ENCODE measurements at regions not wholly inside any gene's neighbourhood (a gene's known extent, or its start where the extent isn't known, plus 50 kb on each side); places are given as distances from the start of the nearest gene placed in this dataset.

DNA sequence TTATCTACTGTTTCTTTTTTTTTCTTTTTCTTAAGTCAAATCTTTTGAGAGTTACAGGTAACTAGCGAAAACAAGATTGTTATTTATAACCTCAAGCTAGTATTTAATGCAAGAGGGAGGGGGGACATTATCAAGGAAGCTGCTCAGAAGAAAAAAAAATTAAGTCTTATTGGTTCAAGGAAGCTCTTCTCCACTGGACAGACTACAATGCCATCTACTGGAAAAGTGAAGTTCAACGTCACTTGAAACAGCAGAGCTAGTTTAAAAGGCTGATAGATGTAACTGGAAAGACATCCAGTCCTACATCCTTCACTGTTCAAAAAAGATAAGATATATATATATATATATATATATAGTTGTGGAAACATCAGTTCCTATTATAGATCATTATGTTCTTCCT is 418.0 kb upstream of the PSMD7 start:
- peak; percentile 52 for DNase-seq

GRCh38 chr16:73877150-73877549 is 419.5 kb upstream of the PSMD7 start:
- no peak for DNase-seq

GRCh38 chr16:73875996-73876690 is 420.5 kb upstream of the PSMD7 start:
- DNase-seq, result no peak

GRCh38 chr16:73874324-73874723 is 422.3 kb upstream of the PSMD7 start:
- no peak for DNase-seq

- DNase-seq, result peak; percentile 2
These were observed 423.0 kb upstream of the PSMD7 start for GRCh38 chr16:73873643-73874042.

- DNase-seq, result no peak
These were observed 423.8 kb upstream of the PSMD7 start for GRCh38 chr16:73872856-73873255.

GRCh38 chr16:73871088-73871733 is 425.4 kb upstream of the PSMD7 start:
- DNase-seq, result no peak

DNA sequence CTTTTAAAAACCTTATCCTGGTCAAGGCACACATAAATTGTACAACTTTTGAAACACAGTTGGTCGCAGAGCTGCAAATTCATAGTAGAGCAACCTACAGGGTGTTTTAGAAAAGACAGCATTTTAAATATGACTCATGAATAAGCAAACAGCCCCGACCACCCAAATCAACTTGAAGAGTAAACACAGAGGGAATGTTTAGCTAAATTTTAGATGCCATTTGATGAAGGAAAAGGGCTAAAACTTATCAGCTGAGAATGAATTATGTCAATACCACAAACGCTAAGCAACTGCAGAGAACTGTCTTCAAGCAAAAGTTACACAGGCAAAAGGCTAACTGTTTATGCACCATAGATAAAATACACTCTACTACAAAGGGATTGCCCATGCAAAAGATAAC is 427.5 kb upstream of the PSMD7 start:
- DNase-seq, result no peak

- DNase-seq, result no peak
These were observed 431.7 kb upstream of the PSMD7 start for GRCh38 chr16:73864868-73865267.

DNA sequence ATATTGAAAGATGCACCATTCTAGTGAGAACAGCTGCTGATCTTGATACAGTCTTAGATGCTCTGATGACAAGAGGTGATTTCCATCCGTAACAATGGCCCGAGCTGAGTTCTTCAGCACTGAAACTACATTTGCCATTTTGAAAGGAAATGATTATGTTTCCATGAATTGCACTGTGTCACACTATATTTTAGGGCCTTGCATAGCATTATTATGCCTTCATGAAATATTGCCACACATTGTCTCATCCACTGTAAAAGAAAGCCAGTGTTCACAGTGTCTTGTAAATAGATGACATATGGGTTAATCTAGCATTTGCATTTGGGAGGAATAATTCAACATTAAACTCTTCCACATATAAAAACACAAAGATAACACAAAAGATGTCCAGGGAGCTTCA is 438.3 kb upstream of the PSMD7 start:
- DNase-seq, result no peak

- no peak for DNase-seq
These were observed 442.6 kb upstream of the PSMD7 start for GRCh38 chr16:73853968-73854367.

DNA sequence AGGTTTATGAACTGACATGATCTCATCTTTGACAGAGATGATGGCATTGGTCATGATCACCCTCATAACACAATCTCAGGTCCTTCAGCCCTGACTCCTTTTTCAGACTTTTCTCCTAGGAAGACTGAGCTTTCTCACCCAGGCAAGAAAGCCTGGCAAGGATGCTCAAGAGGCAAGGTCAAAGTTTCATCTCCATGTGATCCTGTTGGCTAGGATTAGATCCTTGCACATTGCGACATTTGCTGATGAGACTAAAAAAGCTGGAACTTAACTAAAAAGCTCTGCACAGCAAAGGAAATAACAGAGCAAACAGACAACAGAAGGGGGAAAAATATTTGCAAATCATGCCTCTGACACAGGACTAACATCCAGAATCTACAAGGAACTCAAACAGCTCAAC is 444.1 kb upstream of the PSMD7 start:
- no peak for DNase-seq

DNA sequence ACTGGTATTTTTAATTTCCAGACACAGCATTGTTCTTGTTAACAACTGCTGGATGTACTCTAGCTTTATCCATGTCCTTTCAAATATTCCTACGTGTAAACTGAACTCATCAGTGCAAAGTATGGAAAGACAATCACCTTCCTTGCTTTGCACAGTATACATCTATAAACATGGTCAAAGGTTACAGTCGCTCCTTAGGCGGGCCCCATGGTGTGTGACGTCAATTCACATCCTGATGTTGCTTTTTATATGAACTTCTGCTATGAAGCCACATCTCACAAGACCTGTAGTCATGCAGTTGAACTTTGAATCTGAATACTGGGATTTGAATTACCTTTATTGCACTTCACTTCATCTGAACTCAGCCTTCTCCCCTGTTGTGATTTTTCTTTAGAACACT is 447.6 kb upstream of the PSMD7 start:
- no peak for DNase-seq

- no peak for DNase-seq
These were observed 449.5 kb upstream of the PSMD7 start for GRCh38 chr16:73847090-73847489.

DNA sequence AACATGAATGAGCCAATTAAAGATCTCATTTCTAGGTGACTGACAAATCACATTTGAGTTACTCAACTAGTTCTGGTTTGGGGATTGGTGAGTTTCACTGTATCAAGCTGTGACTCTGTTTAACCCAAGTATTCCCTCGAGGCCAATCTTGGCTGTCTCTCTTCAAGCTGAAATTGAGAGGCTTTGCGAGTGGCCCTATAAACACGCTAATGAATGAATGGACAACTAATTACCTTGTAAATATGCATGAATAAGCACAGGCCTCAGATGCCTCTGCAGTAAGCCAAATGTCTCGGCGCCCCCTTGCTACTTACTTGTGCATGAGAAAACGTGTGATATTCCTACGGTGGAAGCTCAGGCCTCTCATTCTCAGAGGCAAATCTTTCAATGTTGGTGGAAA is 450.3 kb upstream of the PSMD7 start:
- DNase-seq, result no peak

DNA sequence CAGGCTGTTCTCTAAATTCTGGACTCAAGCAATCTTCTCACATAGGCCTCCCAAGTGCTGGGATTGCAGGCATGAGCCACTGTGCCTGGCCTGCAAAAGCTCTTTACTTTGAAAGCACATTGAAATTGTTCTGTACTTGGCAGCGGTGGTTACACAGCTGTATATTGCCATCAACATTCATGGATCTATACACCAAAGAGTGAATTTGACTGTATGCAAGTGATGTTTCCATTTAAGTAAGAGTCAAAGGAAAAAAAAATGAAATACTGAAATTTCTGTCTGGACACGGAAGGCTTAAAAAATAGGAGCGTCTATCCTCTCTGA is 450.6 kb upstream of the PSMD7 start:
- DNase-seq, result no peak

- no peak for DNase-seq
These were observed 451.2 kb upstream of the PSMD7 start for GRCh38 chr16:73845238-73846006.

- no peak for DNase-seq
These were observed 455.9 kb upstream of the PSMD7 start for GRCh38 chr16:73840728-73841127.

DNA sequence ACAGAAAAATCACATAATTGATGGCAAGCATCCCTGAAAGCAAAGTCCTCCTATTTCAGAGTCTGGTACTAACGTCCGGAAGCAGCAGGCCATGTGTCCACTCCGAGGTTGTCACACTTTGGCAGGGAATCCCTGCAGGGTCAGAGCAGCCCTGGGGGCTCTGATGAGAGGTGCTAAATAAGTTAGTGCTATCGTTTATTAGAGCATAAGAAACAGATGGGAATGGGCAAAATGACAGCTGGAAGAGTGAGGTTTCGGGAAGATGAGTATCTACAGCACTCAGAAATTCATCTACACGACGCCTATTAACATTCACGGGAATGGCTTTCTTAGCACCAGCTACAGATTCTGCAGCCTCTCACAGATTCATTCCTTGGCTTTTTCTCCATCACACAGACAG is 465.4 kb upstream of the PSMD7 start:
- DNase-seq, result no peak

GRCh38 chr16:73823205-73823849 is 473.3 kb upstream of the PSMD7 start:
- no peak for DNase-seq

- DNase-seq, result no peak
These were observed 478.9 kb upstream of the PSMD7 start for GRCh38 chr16:73817526-73818324.

DNA sequence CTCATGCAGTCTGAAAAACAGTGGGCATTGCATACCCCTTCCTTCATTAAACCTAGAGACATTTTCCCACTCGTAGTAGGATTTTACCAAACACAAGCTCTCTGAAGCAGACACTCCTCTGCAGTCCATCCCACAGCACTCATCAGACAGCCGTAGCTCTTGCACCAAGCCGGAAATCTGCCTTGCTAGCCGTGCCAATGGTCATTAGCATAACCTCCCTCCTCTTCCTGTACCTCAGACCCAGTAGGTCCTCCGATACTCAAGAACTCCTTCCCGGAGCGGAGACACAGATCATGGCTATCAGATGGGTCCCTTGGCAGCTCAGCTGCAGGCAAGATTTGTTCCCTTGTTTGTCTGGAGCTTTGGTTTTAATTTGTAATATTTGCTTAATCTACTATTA is 483.1 kb upstream of the PSMD7 start:
- no peak for DNase-seq

DNA sequence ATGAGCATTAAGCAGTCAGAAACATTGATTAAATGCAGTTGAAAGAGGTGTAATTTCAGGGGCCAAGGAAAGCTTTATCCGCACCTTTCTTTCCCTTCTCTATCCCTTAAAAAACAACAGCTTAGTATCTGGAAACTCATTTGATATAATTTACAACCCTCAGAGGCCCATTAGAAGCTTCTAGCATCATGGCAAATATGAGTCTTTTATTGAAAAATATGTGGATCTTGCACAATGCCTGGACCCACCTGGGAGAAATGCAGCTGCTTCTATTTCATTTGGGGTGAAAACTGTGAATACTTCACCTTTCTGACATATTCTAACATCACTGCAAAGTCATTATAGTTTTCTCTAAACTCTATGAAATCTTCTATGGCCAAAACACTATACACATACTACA is 492.2 kb upstream of the PSMD7 start:
- DNase-seq, result no peak

Data from hematopoietic multipotent progenitor cell treated with erythropoietin and hydrocortisone succinate and interleukin-3 and kit ligand, for 6 days (in vitro differentiated cells).